B cell (primary cell): ENCODE measurements at regions not wholly inside any gene's neighbourhood (a gene's known extent, or its start where the extent isn't known, plus 50 kb on each side); places are given as distances from the start of the nearest gene placed in this dataset.

ENCODE experiments used
- ATAC-seq: fragments of 200-7000 bp; cut with Tn5 transposase; one replicate; pipeline ENCODE4 v1.10.0; 2021; ENCODE audit warnings: low read depth, mild to moderate bottlenecking, moderate number of reproducible peaks, moderate library complexity
- CTCF ChIA-PET: fragments of 350-600 bp; sonication (Branson Sonifier 250); formaldehyde crosslinking; loops from one replicate; lab custom pipeline; 2021; ENCODE audit warnings: antibody characterized with exemption, inconsistent platforms; lab: Charles Lee
- POLR2A ChIA-PET: fragments of 350-600 bp; sonication (Branson Sonifier 250); formaldehyde crosslinking; loops from one replicate; lab custom pipeline; 2021; ENCODE audit warnings: antibody characterized with exemption; lab: Charles Lee
- DNase-seq: peaks from one replicate; pipeline ENCODE4 v3.0.0; 2013
- H2AFZ ChIP-seq: 2 replicates; pipeline ENCODE4 v1.6.1; 2012; ENCODE audit warnings: mild to moderate bottlenecking, low read depth, low read length; ENCODE audit not compliant: insufficient read depth, poor library complexity, severe bottlenecking
- H3K27ac ChIP-seq, 2 donors: 1 replicate in 1 of 2; 2 replicates in 1 of 2; pipeline ENCODE4 v1.5.1; 2012 to 2013; ENCODE audit warnings: low read length in 2 of 2, mild to moderate bottlenecking in 2 of 2, moderate library complexity in 1 of 2
- H3K27me3 ChIP-seq, 4 experiments: fragments of 200-600 bp in 1 of 4; sonication (generic) in 1 of 4; replicated peaks in 1 of 4; 1 replicate in 2 of 4; 2 replicates in 2 of 4; pipeline versions ENCODE4 v1.6.1 to v1.7.0; 2013 to 2016; ENCODE audit warnings: low read length in 3 of 4, mild to moderate bottlenecking in 2 of 4, mixed read lengths in 1 of 4, moderate library complexity in 1 of 4; ENCODE audit not compliant: insufficient read depth in 4 of 4, control insufficient read depth in 3 of 4; ENCODE audit errors: control extremely low read depth in 1 of 4
- H3K36me3 ChIP-seq, 2 experiments: replicated peaks in 1 of 2; 1 replicate in 1 of 2; 2 replicates in 1 of 2; pipeline versions ENCODE4 v1.6.1 to v1.7.1; 2013; ENCODE audit warnings: low read length in 1 of 2; ENCODE audit not compliant: insufficient read depth in 2 of 2, control insufficient read depth in 1 of 2; ENCODE audit errors: control extremely low read depth in 1 of 2, extremely low read depth in 1 of 2
- H3K4me1 ChIP-seq, 2 donors: fragments of 200-600 bp in 1 of 2; sonication (generic) in 1 of 2; 1 replicate in 1 of 2; 2 replicates in 1 of 2; pipeline versions ENCODE4 v1.5.1 to v1.6.1; 2013 to 2017; ENCODE audit warnings: low read length in 2 of 2; ENCODE audit not compliant: control insufficient read depth in 2 of 2, insufficient read depth in 2 of 2
- H3K4me2 ChIP-seq: replicated peaks from 2 replicates; pipeline ENCODE3; 2012; ENCODE audit warnings: mild to moderate bottlenecking, low read depth, low read length; ENCODE audit not compliant: poor library complexity, severe bottlenecking
- H3K4me3 ChIP-seq, 5 experiments: fragments of 200-600 bp in 1 of 5; sonication (generic) in 1 of 5; 1 replicate in 3 of 5; 2 replicates in 2 of 5; pipeline versions ENCODE4 v1.5.1 to v1.7.0; 2011 to 2016; ENCODE audit warnings: low read length in 4 of 5, mild to moderate bottlenecking in 4 of 5, low read depth in 2 of 5, control low read depth in 1 of 5, moderate library complexity in 1 of 5; ENCODE audit not compliant: insufficient read depth in 1 of 5; ENCODE audit errors: control extremely low read depth in 1 of 5, extremely low read depth in 1 of 5
- H3K79me2 ChIP-seq: fragments of 200-600 bp; sonication (generic); one replicate; pipeline ENCODE4 v1.6.0; 2016; ENCODE audit warnings: low read length; ENCODE audit not compliant: control insufficient read depth, insufficient read depth
- H3K9ac ChIP-seq: fragments of 200-600 bp; sonication (generic); 2 replicates; pipeline ENCODE4 v1.6.1; 2017; ENCODE audit warnings: mild to moderate bottlenecking, low read length, moderate library complexity
- H3K9me3 ChIP-seq, 3 donors: one replicate each; pipeline versions ENCODE4 v1.6.1 to v1.7.1; 2013; ENCODE audit warnings: low read length in 2 of 3; ENCODE audit not compliant: control insufficient read depth in 2 of 3, insufficient read depth in 1 of 3; ENCODE audit errors: control extremely low read depth in 1 of 3
- H4K20me1 ChIP-seq: 2 replicates; pipeline ENCODE4 v1.6.0; 2012; ENCODE audit warnings: mild to moderate bottlenecking, low read length; ENCODE audit not compliant: insufficient read depth, control insufficient read depth, poor library complexity, severe bottlenecking
- H3K27ac Mint-ChIP-seq: one replicate; pipeline ENCODE4 v1.8.0; 2021; ENCODE audit warnings: mixed read lengths
- H3K27me3 Mint-ChIP-seq: one replicate; pipeline ENCODE4 v1.8.0; 2021; ENCODE audit warnings: mixed read lengths
- H3K4me1 Mint-ChIP-seq: one replicate; pipeline ENCODE4 v1.8.0; 2021; ENCODE audit warnings: mixed read lengths
- H3K4me3 Mint-ChIP-seq: one replicate; pipeline ENCODE4 v1.8.0; 2021; ENCODE audit warnings: mixed read lengths
- H3K9me3 Mint-ChIP-seq: one replicate; pipeline ENCODE4 v1.8.0; 2022; ENCODE audit warnings: mixed read lengths; ENCODE audit not compliant: insufficient read depth
- EZH2 ChIP-seq: IDR thresholded peaks from 2 replicates; pipeline ENCODE4 v1.6.1; 2012; ENCODE audit warnings: borderline replicate concordance, low read depth, mild to moderate bottlenecking, moderate library complexity, low read length; ENCODE audit not compliant: insufficient read depth, poor library complexity, severe bottlenecking
- WGBS: methylation state at CpG from one replicate; pipeline ENCODE4 v1.1.5; 2013; ENCODE audit warnings: missing lambda C conversion rate; ENCODE audit not compliant: insufficient coverage; 5-methylcytosine and 5-hydroxymethylcytosine counted together
- intact Hi-C: fragments of 100-400 bp; cut with micrococcal nuclease; formaldehyde crosslinking; loops from one replicate; pipeline ENCODE4 v1.10.0; 2022
- TF ChIP-seq, protein P1 (sequence below): fragments of 200-600 bp; IDR thresholded peaks from one replicate; pipeline ENCODE4 v1.8.0; 2022; ENCODE audit warnings: antibody characterized with exemption, mild to moderate bottlenecking

DNA sequence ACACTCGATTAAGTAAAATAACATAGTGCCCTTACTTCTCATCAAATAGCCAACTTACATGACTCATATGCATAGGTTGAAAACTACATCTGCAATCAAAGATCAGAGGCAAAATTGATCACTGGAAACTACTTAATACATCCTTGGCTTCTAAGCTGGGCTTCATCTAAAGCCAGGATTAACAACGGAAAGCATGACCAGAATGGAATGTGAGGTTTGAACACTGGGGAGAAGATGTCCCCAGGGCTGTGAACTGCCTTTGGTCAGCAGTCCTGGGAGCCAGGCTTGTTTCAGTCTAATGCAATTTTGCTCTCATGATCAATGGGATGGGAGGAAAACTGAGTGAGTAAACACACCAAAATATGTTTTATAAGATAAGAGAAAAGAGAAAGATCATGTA, 192.5 kb upstream of the TTC29 start:
- no peak overlapping the region for H3K9ac ChIP-seq
- H3K9me3 Mint-ChIP-seq: no peaks in the 10 kb centered on the region
- H3K36me3 ChIP-seq: no peaks in the 10 kb centered on the region
- 100% methylated on average over 1 of the region's 2 CpGs for WGBS
- POLR2A ChIA-PET: no interaction called here
- H3K27me3 Mint-ChIP-seq: no peaks in the 10 kb centered on the region
- DNase-seq (no peak), ATAC-seq (no peak)
- H3K27me3 ChIP-seq: peaks cover 0 to 3% (median 0%) of the 10 kb centered on the region in 4 experiments
- H3K27ac ChIP-seq: no peak overlapping the region
- no peaks in the 10 kb centered on the region for H3K79me2 ChIP-seq
- no peaks in the 10 kb centered on the region for H3K9me3 ChIP-seq
- intact Hi-C loops: no loop called here
- H3K4me1 Mint-ChIP-seq: no peaks in the 10 kb centered on the region
- H2AFZ ChIP-seq: no peak overlapping the region
- H3K4me3 Mint-ChIP-seq: no peak overlapping the region
- H3K4me2 ChIP-seq: no peak overlapping the region
- H3K27ac Mint-ChIP-seq: no peak overlapping the region
- CTCF ChIA-PET: no interaction called here
- no peaks in the 10 kb centered on the region for H4K20me1 ChIP-seq
- H3K4me1 ChIP-seq: no peaks in the 10 kb centered on the region
- TF ChIP-seq, protein P1, sequence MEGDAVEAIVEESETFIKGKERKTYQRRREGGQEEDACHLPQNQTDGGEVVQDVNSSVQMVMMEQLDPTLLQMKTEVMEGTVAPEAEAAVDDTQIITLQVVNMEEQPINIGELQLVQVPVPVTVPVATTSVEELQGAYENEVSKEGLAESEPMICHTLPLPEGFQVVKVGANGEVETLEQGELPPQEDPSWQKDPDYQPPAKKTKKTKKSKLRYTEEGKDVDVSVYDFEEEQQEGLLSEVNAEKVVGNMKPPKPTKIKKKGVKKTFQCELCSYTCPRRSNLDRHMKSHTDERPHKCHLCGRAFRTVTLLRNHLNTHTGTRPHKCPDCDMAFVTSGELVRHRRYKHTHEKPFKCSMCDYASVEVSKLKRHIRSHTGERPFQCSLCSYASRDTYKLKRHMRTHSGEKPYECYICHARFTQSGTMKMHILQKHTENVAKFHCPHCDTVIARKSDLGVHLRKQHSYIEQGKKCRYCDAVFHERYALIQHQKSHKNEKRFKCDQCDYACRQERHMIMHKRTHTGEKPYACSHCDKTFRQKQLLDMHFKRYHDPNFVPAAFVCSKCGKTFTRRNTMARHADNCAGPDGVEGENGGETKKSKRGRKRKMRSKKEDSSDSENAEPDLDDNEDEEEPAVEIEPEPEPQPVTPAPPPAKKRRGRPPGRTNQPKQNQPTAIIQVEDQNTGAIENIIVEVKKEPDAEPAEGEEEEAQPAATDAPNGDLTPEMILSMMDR: no peak
- no peak for TF ChIP-seq EZH2
- no peak overlapping the region for H3K4me3 ChIP-seq

DNA sequence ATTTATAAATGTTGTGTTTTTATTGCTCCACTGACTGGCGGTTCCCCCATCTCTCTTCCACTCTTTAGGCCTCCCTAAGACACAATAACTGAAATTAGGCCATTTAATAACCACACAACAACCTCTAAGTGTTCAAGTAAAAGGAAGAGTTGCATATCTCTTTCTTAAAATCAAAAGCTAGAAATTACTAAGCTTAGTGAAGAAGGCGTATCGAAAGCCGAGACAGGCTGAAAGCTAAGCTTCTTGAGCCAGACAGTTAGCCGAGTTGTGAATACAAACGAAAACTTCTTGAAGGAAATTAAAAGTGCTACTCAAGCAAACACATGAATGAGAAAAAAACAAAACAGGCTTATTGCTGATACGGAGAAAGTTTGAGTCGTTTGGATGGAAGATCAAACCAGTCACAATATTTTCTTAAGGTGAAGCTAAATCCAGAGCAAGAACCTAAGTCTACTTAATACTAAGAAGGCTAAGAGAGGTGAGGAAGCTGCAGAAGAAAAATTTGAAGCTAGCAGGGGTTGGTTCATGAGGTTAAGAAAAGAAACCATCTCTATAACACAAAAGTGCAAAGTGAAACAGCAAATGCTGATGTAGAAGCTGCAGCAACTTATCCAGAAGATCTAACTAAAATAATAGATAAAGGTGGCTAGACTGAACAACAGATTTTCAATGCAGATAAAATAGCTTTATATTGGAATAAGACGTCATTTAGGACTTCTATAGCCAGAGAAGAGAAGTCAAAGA, 194.0 kb upstream of the TTC29 start:
- H3K9ac ChIP-seq: no peak overlapping the region
- Mint-ChIP-seq H3K27me3 (no peaks in the 10 kb centered on the region), H3K27ac (no peak overlapping the region), H3K9me3 (no peaks in the 10 kb centered on the region), H3K4me1 (no peaks in the 10 kb centered on the region), H3K4me3 (no peak overlapping the region)
- 70% methylated on average over 4 of the region's 9 CpGs for WGBS
- H3K4me2 ChIP-seq: no peak overlapping the region
- CTCF ChIA-PET: no interaction called here
- H3K4me3 ChIP-seq: no peak overlapping the region
- no peaks in the 10 kb centered on the region for H3K4me1 ChIP-seq
- peaks cover 0 to 3% (median 0%) of the 10 kb centered on the region in 4 experiments for H3K27me3 ChIP-seq
- H4K20me1 ChIP-seq: no peaks in the 10 kb centered on the region
- H3K79me2 ChIP-seq: no peaks in the 10 kb centered on the region
- H3K9me3 ChIP-seq: no peaks in the 10 kb centered on the region
- no peak overlapping the region for H3K27ac ChIP-seq
- DNase-seq: no peak
- no peak for ATAC-seq
- intact Hi-C loops: no loop called here
- no peaks in the 10 kb centered on the region for H3K36me3 ChIP-seq
- no peak overlapping the region for H2AFZ ChIP-seq
- no peak for TF ChIP-seq EZH2
- TF ChIP-seq, protein P1: no peak
- POLR2A ChIA-PET: no interaction called here
